Cardiac muscle cell (in vitro differentiated cells and primary cell): ENCODE measurements at regions not wholly inside any gene's neighbourhood (a gene's known extent, or its start where the extent isn't known, plus 50 kb on each side); places are given as distances from the start of the nearest gene placed in this dataset.

Source experiments
- DNase-seq, 2 donors: peaks; one replicate each; pipeline versions ENCODE4 v3.0.0 to v3.0.0-alpha.2; 2010 to 2017; ENCODE audit warnings: low read depth in 1 of 2, low spot score in 1 of 2
- H3K27ac ChIP-seq: fragments of 200-600 bp; sonication (generic); 2 replicates; pipeline ENCODE4 v1.5.1; 2016
- H3K27me3 ChIP-seq: fragments of 200-600 bp; sonication (generic); 2 replicates; pipeline ENCODE4 v1.6.0; 2016; ENCODE audit warnings: control low read depth
- H3K36me3 ChIP-seq: fragments of 200-600 bp; sonication (generic); 2 replicates; pipeline ENCODE4 v1.5.1; 2016; ENCODE audit warnings: control low read depth
- H3K4me1 ChIP-seq: fragments of 200-600 bp; sonication (generic); 2 replicates; pipeline ENCODE4 v1.8.1; 2017; ENCODE audit warnings: low read depth, mild to moderate bottlenecking, mixed run types
- H3K4me3 ChIP-seq: fragments of 200-600 bp; sonication (generic); 2 replicates; pipeline ENCODE4 v1.5.1; 2016; ENCODE audit warnings: mild to moderate bottlenecking
- H3K9me3 ChIP-seq: fragments of 200-600 bp; sonication (generic); 2 replicates; pipeline ENCODE4 v1.5.1; 2017; ENCODE audit warnings: low read depth, mild to moderate bottlenecking, control low read depth
- CTCF ChIP-seq: IDR thresholded peaks from 2 replicates; pipeline ENCODE4 v1.5.1; 2012; ENCODE audit warnings: low read depth, mild to moderate bottlenecking, low read length

GRCh38 chr3:73804204-73804603 lies 179.5 kb upstream of the PDZRN3 start:
- Histone ChIP-seq H3K36me3 (no peaks in the 10 kb centered on the region), H3K4me1 (no peaks in the 10 kb centered on the region), H3K27ac (no peak overlapping the region), H3K4me3 (no peak overlapping the region), H3K9me3 (no peaks in the 10 kb centered on the region), H3K27me3 (no peaks in the 10 kb centered on the region)
- no peak for DNase-seq
- no peak for TF ChIP-seq CTCF

- no peak overlapping the region for H3K27ac ChIP-seq
- peaks cover 5% of the 10 kb centered on the region for H3K4me1 ChIP-seq
- no peak overlapping the region for H3K4me3 ChIP-seq
- no peak for DNase-seq
- no peaks in the 10 kb centered on the region for H3K9me3 ChIP-seq
- H3K36me3 ChIP-seq = no peaks in the 10 kb centered on the region
- H3K27me3 ChIP-seq = no peaks in the 10 kb centered on the region
- no peak for TF ChIP-seq CTCF
Observed at GRCh38 chr3:73801444-73801843, 176.7 kb upstream of the PDZRN3 start.

GRCh38 chr3:73797311-73797710 lies 172.6 kb upstream of the PDZRN3 start:
- DNase-seq = no peak
- no peaks in the 10 kb centered on the region for H3K36me3 ChIP-seq
- no peak overlapping the region for H3K4me3 ChIP-seq
- no peak for TF ChIP-seq CTCF
- no peaks in the 10 kb centered on the region for H3K9me3 ChIP-seq
- peaks cover 15% of the 10 kb centered on the region for H3K4me1 ChIP-seq
- H3K27me3 ChIP-seq = no peaks in the 10 kb centered on the region
- H3K27ac ChIP-seq = no peak overlapping the region

- no peaks in the 10 kb centered on the region for H3K36me3 ChIP-seq
- H3K27ac ChIP-seq = no peak overlapping the region
- peak in 1 of 2 donors; percentile 2 for DNase-seq
- no peak overlapping the region for H3K4me3 ChIP-seq
- peaks cover 15% of the 10 kb centered on the region for H3K4me1 ChIP-seq
- H3K27me3 ChIP-seq = no peaks in the 10 kb centered on the region
- no peak for TF ChIP-seq CTCF
- H3K9me3 ChIP-seq = no peaks in the 10 kb centered on the region
Observed at GRCh38 chr3:73796382-73796781, 171.6 kb upstream of the PDZRN3 start.

GRCh38 chr3:73791356-73791755 lies 166.6 kb upstream of the PDZRN3 start:
- TF ChIP-seq CTCF = no peak
- H3K36me3 ChIP-seq = no peaks in the 10 kb centered on the region
- peak in 1 of 2 donors; percentile 34 for DNase-seq
- no peaks in the 10 kb centered on the region for H3K27me3 ChIP-seq
- no peak overlapping the region for H3K4me3 ChIP-seq
- no peaks in the 10 kb centered on the region for H3K9me3 ChIP-seq
- peaks cover 9% of the 10 kb centered on the region for H3K4me1 ChIP-seq
- no peak overlapping the region for H3K27ac ChIP-seq
